GOT3 (cell line): ENCODE measurements at regions not wholly inside any gene's neighbourhood (a gene's known extent, or its start where the extent isn't known, plus 50 kb on each side); places are given as distances from the start of the nearest gene placed in this dataset.
"Not testable (repeated sequence)": the region's sequence is repeated elsewhere in the genome, so short reads cannot be mapped to it uniquely, and the experiment has no call there.

Experiments
- DNase-seq: peaks from one replicate; lab custom pipeline; 2025; ENCODE audit warnings: mixed read lengths; lab: John Stamatoyannopoulos, UW

DNA sequence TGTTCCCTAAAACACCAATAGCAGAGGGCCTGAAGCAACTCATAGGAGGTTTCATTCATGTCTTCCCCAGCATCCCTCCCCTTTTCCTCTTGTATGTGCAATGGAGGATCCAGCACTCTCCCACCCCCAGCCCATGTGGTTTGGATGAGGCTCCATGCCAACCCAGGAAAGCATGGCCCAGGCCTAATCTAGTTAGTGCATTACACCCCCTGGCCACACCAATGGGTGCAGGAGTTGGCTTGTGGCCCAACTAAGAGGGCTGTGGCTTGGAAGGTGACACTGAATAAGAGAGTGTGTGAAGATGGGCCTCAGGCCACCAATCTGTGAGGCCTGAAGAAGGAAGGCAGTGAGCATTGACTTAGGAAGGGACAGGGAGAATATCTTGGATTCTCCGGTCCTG is 70.8 kb upstream of the SMIM23 start:
- DNase-seq: no peak

DNA sequence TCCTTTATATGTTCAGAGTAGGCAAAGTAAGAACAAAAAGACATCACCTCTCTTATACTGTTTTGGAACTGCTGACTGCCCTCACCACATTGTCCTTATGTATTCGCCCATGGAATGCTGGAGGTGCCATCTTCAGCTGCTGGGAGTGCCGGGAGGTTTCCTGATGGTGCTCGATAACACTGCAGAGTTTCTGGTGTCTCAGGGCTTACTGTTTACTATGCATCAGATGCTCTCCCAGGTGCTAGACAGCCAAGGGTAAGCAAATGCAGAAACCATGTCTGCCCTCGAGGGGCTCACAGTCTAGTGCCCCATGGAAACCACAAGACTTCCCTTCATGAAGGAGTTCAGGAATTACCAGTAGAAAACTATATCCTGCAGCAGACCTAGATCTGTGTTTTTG is 70.1 kb upstream of the SMIM23 start:
- no peak for DNase-seq

DNA sequence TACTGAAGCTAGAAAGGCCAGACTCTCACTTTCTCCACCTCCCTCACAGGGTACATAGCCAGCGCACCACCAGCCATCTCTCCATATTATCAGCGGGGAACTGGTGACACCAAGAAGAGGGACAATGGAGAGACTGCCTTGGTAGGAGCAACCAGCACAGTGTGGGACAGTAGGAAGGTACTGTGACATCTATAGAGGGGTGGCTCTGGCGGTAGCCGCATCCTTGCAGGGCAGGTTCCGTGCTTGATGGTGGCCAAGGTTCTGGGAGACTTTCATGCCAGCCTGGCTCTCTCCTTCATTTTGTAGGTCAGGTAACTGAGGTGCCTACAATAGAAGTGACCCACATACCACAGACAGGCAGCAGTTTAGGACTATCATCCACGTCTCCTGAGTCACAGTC is 65.5 kb upstream of the SMIM23 start:
- DNase-seq: no peak

- no peak for DNase-seq
Observed at GRCh38 chr5:171721464-171721863, 64.2 kb upstream of the SMIM23 start.

- no peak for DNase-seq
Observed at GRCh38 chr5:171724468-171725204, 61.0 kb upstream of the SMIM23 start.

DNA sequence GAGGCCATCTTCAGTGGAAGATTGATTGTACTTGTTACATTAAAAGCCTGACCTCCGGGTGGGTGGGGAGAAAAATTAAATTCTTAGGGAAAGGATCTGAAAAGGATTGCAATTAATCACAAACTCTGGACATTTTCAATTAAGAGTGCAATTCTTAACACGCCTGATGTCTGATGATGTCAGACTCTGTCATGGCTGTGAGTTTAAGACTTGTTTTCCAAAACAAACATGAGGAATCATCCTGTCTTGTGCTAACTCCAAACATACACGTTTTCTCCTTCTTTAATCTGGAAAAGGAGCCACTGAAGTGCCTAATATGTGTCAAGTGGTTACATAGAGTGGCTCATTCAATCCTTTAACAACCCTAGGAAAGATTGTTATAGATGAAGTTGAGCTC is 60.4 kb upstream of the SMIM23 start:
- DNase-seq: no peak

DNA sequence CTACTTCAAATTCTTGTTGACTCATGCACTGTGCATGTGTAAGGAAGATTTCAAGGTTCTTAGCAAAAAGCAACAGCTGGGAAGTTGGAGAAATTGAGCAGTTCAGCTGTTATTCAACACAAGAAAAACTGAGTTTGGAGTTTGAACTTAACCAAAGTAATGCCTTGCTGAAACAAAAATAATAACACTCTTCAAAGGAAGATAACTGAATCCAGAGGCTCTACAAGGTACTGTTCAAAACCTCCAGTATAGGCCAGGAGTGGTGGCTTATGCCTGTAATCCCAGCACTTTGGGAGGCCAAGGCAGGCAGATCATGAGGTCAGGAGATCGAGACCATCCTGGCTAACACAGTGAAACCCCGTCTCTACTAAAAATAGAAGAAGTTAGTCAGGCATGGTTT is 58.8 kb upstream of the SMIM23 start:
- not testable (repeated sequence) for DNase-seq

- no peak for DNase-seq
Observed at GRCh38 chr5:171728686-171729085, 56.9 kb upstream of the SMIM23 start.
